Nephron progenitor cell (in vitro differentiated cells): ENCODE measurements at regions not wholly inside any gene's neighbourhood (a gene's known extent, or its start where the extent isn't known, plus 50 kb on each side); places are given as distances from the start of the nearest gene placed in this dataset.
A peak's percentile ranks its signal among the peaks of the same experiment; 100 is the strongest.

Experiments
- DNase-seq: peaks from one replicate; pipeline ENCODE4 v3.0.0; 2021
- H3K27ac Mint-ChIP-seq: 2 replicates; pipeline ENCODE4 v1.8.0; 2021; ENCODE audit warnings: mild to moderate bottlenecking, moderate library complexity, mixed read lengths
- H3K27me3 Mint-ChIP-seq: 2 replicates; pipeline ENCODE4 v1.8.0; 2021; ENCODE audit warnings: mild to moderate bottlenecking, low read depth, mixed read lengths; ENCODE audit not compliant: poor library complexity
- H3K36me3 Mint-ChIP-seq: 2 replicates; pipeline ENCODE4 v1.8.0; 2021; ENCODE audit warnings: low read depth, mixed read lengths
- H3K4me1 Mint-ChIP-seq: 2 replicates; pipeline ENCODE4 v1.8.0; 2021; ENCODE audit warnings: mixed read lengths
- H3K4me3 Mint-ChIP-seq: 2 replicates; pipeline ENCODE4 v1.8.0; 2021; ENCODE audit warnings: mild to moderate bottlenecking, moderate library complexity, mixed read lengths
- H3K9me3 Mint-ChIP-seq: 2 replicates; pipeline ENCODE4 v1.8.0; 2021; ENCODE audit warnings: mild to moderate bottlenecking, moderate library complexity, mixed read lengths
- TF ChIP-seq, protein P1 (sequence below): fragments of 200-600 bp; sonication (generic); IDR thresholded peaks from 2 replicates; pipeline ENCODE4 v1.5.0; 2021; ENCODE audit warnings: antibody characterized with exemption

DNA sequence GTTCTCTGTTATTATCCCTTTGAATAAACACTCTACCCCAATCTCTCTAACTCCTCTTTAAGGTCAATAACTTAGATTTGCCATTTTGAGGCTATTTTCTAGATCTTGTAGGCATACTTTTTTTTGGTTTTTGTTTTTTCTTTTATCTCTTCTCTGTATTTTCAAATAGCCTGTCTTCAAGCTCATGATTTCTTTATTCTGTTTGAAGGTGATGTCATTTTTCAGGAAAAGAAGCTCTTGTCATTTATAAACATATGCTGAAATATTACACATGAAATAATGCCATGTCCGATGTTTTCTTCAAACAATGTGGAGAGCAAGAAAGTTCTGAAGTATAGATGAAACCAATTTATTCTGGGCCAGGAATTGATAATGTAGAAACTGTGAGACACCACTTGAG lies 57.5 kb upstream of the CABCOCO1 start:
- no peak for DNase-seq
- TF ChIP-seq, protein P1, sequence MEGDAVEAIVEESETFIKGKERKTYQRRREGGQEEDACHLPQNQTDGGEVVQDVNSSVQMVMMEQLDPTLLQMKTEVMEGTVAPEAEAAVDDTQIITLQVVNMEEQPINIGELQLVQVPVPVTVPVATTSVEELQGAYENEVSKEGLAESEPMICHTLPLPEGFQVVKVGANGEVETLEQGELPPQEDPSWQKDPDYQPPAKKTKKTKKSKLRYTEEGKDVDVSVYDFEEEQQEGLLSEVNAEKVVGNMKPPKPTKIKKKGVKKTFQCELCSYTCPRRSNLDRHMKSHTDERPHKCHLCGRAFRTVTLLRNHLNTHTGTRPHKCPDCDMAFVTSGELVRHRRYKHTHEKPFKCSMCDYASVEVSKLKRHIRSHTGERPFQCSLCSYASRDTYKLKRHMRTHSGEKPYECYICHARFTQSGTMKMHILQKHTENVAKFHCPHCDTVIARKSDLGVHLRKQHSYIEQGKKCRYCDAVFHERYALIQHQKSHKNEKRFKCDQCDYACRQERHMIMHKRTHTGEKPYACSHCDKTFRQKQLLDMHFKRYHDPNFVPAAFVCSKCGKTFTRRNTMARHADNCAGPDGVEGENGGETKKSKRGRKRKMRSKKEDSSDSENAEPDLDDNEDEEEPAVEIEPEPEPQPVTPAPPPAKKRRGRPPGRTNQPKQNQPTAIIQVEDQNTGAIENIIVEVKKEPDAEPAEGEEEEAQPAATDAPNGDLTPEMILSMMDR, result no peak
- H3K27ac Mint-ChIP-seq, result no peak overlapping the region
- H3K9me3 Mint-ChIP-seq, result no peaks in the 10 kb centered on the region
- H3K36me3 Mint-ChIP-seq, result no peaks in the 10 kb centered on the region
- no peaks in the 10 kb centered on the region for H3K4me1 Mint-ChIP-seq
- H3K4me3 Mint-ChIP-seq, result no peak overlapping the region
- H3K27me3 Mint-ChIP-seq, result peaks cover 4% of the 10 kb centered on the region

DNA sequence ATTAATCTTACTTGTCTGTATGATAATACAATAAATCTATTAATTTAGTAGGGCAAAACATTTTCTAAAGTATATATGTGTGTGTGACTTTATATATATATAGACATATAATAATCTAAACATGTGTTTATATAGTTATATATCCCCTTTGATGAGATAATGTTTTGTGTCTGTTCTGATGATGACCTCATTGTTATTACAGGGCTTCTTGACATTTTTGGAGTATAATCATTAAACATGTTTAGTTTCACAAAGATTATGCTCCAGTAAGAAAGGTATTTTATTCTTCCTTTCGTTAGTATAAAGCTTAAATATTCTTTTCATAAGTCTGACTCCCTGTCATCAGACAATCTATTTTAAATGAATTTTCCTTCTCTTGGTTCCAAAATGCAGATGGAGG lies 62.3 kb upstream of the CABCOCO1 start:
- TF ChIP-seq, protein P1, result no peak
- H3K27me3 Mint-ChIP-seq, result peaks cover 4% of the 10 kb centered on the region
- no peak overlapping the region for H3K4me3 Mint-ChIP-seq
- no peak overlapping the region for H3K27ac Mint-ChIP-seq
- no peaks in the 10 kb centered on the region for H3K4me1 Mint-ChIP-seq
- no peak for DNase-seq
- H3K9me3 Mint-ChIP-seq, result no peaks in the 10 kb centered on the region
- H3K36me3 Mint-ChIP-seq, result no peaks in the 10 kb centered on the region

DNA sequence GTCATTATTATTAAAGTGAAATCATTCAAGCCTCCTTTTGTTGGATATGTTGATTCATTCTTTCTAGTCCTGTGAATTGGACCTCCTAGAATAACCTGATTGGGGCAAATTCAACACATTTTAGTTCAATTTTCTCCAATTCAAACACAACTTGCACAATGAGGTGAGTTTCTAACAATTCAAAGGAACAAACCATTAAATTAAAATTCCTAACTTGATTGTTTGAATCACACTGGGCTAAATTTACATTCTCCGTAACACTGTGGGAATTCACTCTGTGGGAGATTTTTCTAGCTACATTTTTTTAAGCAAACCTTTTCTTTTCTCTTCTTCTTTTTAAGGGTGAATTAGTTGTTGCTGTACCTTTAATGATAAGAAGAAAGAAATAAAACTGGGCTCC lies 68.3 kb upstream of the CABCOCO1 start:
- no peak for DNase-seq
- Mint-ChIP-seq H3K4me3 (no peak overlapping the region), H3K27ac (no peak overlapping the region), H3K36me3 (no peaks in the 10 kb centered on the region), H3K4me1 (peaks cover 3% of the 10 kb centered on the region), H3K9me3 (no peaks in the 10 kb centered on the region), H3K27me3 (peaks cover 5% of the 10 kb centered on the region)
- TF ChIP-seq, protein P1, result no peak

DNA sequence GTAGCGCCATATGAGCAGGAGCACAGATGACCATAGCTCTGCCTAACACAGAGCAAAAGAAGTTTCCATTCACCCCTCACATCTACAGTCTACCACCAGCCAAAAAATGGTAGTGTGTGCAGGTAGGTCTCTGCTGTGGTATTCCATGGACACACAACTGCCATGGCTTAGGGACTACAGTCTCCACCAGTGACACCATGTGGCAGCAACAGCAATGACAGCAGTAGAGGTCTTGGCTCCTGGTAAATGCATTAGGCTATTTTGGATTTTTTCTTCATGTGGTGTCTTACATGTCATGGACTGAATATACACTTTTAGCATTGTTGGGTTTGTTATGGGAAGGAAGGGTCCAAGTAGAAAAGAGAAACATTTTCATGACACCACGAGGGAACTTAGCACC lies 70.1 kb upstream of the CABCOCO1 start:
- peak; percentile 4 for DNase-seq
- TF ChIP-seq, protein P1, result peak; percentile 41
- H3K4me1 Mint-ChIP-seq, result peaks cover 15% of the 10 kb centered on the region
- peaks cover 5% of the 10 kb centered on the region for H3K27me3 Mint-ChIP-seq
- no peaks in the 10 kb centered on the region for H3K36me3 Mint-ChIP-seq
- H3K27ac Mint-ChIP-seq, result no peak overlapping the region
- H3K9me3 Mint-ChIP-seq, result no peaks in the 10 kb centered on the region
- H3K4me3 Mint-ChIP-seq, result no peak overlapping the region

DNA sequence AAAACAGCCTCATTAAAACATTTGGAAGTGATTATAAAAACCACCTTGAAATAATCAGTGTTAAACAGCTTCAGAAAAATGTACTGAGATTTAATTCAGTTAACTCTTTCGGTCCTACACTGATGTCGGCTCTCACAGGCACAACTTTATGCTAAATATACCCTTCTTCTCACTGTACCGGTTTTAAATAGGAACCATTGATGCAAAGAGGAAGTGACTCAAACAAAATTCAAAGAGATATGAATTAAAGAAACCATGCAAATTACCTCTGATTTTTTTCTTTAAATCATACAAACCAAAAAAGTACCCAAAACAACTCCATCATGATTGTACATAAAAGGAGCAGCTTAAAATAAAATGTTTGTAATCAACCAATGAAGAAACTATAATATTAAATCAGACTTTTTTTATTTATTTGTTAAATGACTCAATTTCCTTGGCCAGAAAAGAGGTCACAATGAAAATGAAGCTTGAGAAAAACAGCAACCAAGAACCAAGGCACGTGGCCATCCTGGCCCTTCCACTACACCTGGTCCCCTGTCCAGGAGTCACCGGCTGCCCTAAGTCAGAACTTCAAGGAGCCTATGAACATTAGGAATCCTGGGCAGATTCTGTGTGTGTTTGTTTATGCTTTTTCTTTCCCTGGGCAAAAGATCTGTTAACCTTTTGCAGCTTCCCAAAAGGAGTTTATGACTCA lies 73.0 kb upstream of the CABCOCO1 start:
- no peak for DNase-seq
- no peaks in the 10 kb centered on the region for H3K9me3 Mint-ChIP-seq
- TF ChIP-seq, protein P1, result no peak
- no peaks in the 10 kb centered on the region for H3K36me3 Mint-ChIP-seq
- H3K4me1 Mint-ChIP-seq, result peaks cover 15% of the 10 kb centered on the region
- peaks cover 9% of the 10 kb centered on the region for H3K27me3 Mint-ChIP-seq
- no peak overlapping the region for H3K27ac Mint-ChIP-seq
- no peak overlapping the region for H3K4me3 Mint-ChIP-seq

DNA sequence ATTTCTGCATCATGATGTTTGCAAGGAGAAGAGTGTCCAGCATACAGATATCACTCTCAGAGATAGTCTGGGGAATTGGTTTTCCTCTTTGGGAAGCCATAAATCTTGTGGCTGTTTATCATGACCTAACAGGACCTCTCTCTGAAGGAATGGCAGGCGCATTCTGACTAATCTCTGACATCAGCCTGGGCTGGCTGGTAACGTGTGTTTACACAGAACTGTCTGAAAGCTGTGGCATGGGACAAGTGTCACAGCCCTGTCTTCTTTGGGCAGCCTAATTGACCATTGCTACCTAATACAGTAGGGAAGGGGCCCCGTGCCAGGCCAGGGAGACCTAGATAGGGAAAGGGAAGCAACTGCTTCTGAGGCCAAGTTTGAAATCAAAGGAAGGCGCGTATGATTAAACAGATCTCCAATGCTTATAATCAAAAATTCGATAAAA lies 73.9 kb upstream of the CABCOCO1 start:
- Mint-ChIP-seq H3K36me3 (no peaks in the 10 kb centered on the region), H3K27me3 (peaks cover 9% of the 10 kb centered on the region), H3K27ac (no peak overlapping the region), H3K4me1 (peaks cover 15% of the 10 kb centered on the region), H3K4me3 (no peak overlapping the region), H3K9me3 (no peaks in the 10 kb centered on the region)
- TF ChIP-seq, protein P1, result no peak
- DNase-seq, result peak; percentile 9
